HG03135 (cell line): ENCODE measurements at regions not wholly inside any gene's neighbourhood (a gene's known extent, or its start where the extent isn't known, plus 50 kb on each side); places are given as distances from the start of the nearest gene placed in this dataset.
A peak's percentile ranks its signal among the peaks of the same experiment; 100 is the strongest.
"Not testable (repeated sequence)": the region's sequence is repeated elsewhere in the genome, so short reads cannot be mapped to it uniquely, and the experiment has no call there.

Source experiments
- ATAC-seq: cut with Tn5 transposase; IDR thresholded peaks from one replicate; pipeline ENCODE4 v1.9.1; 2021; ENCODE audit warnings: mild to moderate bottlenecking, moderate library complexity; ENCODE audit not compliant: unreplicated experiment

DNA sequence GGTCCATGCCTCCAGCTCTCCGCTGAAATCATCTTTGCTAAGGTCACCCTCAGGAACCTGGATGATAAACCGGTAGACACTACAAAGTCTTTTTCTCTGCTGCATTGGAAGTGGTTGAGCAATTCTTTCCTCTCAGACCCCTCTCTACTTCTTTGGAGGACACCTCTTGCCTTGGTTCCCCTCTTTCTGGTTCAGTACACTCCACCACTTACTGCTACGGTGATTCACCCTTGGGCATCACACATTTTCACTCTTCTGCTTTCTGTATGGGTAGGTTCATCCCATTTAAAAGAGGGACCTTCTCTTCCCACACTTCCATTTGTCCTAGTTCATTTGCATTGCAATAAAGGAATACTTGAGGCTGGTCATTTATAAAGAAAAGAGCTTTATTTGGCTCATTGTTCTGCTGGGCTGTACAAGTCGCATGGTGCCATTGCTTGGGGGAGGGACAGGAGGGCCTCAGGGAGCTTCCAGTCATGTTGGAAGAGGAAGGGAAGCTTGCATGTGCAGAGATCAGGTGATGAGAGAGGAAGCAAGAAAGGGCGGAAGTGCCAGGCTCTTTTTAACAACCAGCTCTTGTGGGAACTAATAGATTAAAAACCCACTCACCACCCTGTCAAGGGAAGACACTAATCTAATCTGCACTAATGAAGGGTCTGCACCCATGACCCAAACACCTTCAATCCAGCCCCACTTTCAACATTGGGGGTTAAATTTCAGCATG lies 149.7 kb upstream of the TMEM170B start:
- no peak for ATAC-seq

DNA sequence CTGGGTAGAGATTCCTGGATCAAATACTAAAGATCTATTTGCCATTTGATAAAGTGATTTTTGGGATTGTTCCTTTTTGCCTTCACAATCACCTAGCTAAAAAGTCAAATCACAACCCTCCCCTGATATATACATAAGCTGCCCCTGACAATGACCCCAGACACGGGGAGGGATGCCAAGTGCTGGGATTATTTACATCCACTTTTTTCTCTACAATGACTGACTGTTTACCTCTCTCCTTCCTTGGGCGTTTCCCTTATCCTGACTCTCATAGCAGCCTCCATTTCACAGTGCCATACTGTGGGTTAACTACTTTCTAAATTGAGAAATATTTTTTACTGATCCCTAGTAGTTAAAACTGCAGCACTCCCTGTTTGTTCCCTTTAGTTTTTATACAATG lies 150.8 kb upstream of the TMEM170B start:
- ATAC-seq: no peak

DNA sequence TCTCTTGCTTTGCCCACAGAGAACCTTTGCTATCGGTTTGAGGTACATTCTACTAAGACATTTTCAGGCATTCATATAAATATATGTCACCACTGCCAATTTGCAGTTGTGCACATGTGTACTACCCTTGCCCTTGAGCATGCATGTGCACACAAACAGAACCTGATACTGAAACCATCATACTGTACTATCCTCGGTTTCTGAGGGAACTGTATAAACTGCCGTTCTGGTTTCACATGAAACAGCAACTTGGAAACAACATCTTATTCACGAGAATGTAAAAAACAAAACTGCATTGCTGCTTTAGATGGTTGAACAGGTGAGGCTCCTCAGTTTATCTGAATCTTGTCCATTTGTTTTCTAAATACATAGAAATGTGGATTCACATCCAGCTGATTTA lies 151.2 kb upstream of the TMEM170B start:
- ATAC-seq: peak; percentile 59

DNA sequence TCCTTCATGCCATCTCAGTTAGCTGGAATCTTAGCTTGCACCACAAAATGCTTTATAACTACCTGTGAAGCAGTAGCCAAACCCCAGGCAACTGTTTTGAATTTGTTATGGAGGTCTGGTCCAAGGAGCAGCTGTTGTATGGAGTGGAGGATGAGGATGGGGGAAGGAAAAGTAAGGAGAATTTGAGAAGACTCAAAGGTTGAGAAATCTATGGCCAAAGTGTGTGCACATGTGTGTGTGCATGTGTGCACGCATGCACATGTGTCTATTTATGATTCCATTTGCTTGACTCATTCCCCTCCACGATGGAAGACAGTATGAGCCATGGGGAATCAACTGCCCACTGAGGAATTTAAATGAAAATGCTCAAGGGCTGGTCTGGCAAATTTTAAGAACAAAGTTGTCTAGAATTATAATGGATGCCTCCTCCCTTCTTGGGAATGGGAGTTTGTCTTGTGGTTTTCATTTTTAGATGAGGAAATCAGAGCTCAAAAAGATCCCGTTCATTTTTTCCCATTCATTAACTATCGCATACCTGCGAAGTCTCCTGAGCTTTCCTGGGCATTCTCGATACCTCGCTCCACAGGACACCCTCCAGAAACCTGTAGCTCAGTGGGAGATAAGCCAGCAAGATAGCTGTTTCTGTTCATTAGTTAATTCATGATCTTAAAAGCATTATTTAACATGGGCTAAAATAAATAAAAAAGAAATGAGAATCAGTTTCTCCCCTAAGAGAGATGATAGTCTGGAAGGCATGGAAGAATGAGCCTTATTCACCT lies 152.3 kb upstream of the NEDD9 start:
- ATAC-seq: no peak

DNA sequence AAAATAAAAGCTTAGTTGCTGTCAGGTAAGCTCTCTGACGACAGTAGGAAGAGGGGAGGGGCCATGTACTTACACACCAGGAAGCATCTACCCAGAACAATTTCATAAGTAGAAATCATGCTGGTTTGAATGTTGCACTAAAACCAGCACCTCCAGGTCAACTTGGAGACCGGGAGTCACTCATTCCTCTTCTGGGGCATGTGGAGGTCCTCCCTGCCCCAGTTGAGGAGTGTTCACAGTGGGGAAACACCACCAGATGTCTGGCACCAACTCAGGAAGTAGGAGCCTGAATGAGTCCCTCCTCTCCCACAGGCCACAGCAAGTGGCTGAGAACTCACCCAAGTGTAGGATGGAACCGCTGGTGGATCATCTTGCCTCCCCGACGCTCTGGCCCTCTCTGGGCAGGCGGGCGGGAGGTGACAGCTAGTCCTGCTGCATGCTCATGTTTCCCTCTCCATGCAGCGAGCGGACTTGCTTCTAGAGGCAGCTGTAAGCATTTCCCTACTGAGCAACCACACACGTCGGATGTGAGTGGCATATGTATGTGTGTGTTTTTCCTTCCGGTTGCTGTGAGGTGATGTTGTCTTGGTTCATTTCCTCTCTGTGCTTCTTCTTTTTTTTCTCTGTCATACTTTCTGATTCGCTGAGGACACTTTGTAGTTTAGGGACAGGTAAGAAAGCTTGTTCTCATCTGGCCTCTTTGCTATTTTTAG lies 149.5 kb upstream of the NEDD9 start:
- ATAC-seq: peak; percentile 77

DNA sequence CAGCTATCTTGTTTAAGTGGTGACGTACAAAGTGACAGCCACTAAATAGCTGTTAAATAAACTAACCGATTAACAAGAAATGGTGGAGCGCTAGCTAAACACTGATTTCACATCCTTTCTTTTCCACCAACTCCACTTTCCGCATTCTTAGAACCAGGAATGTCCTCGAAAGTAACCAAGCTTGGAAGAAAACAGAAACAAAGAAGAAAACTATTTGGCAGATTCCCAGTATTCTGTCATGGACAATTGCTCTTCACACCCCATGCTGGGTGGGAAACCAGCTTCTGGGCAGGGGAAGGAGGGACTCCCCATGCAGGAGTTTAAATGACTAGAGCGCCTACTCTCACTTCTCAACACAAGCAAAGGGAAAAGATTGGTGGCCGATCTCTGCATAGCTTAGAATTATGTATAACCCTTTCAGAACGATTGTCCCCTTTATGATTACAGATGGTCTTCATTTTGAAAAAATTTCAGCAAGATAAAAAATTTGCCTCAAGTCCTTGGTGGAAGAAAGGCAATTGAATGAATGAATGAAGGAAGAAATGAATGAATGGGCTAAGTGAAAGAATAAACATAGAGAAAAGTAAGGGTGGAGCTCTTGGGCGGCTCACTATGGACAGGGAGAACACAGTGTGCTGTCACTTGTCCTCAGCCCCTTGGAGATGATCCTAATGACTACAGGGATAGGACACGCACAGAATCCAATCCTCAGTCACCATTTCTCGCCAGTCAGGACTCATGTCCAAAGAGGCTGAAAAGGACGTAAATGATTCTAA lies 148.7 kb upstream of the NEDD9 start:
- no peak for ATAC-seq

DNA sequence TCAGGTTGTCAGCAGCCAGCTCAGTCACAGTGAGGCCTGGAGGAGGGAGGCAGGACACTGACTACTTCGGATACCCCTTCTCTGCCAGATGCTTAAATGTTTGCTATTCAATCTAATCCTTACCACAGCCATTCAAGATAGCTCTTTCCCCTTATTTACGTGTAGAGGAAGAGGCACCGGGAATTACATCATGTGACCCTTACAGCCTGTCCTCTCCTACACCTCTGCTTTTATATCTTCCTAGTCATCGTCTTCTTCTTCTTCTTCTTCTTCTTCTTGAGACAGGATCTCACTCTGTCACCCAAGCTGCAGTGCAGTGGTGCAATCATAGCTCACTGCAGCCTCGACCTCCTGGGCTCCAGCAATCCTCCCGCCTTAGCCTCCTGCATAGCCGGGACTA lies 148.1 kb upstream of the NEDD9 start:
- no peak for ATAC-seq

DNA sequence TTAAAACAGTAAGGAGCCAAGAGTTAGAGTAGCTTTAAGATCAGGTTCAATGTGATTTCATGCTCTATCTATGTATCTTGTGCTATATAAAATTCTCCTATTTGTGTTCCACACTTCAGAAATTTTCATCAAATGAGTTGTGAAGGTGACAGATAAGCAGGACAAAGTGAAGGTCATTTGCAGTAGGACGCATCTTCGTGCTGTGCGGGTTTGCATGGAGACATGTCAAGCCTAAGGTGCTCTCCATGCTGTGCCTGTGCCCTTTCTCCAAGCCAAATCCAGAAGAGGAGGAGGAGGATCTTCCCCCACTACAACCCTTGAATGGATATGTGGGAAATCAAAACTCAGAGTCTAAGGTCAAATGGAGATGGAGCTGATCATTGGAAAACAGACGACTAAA lies 147.3 kb upstream of the NEDD9 start:
- ATAC-seq: no peak

DNA sequence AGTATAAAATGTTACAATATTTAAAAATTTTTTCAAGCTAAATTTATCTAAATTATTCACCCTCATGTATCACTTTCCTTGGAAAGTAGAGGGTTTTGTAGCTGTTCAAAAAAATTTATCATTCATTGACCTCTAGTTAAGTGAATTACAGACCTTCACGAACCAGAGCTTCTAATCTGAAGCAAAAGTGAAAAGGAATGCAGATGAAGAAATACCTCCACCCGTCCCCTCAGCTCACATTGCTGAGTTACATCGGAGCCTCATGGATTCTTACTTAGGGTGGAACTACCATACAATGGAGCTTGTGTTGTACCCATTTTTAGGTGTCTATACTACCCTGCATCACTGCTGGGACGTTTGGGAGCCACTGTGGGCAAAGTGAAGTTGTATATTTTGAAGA lies 146.2 kb upstream of the NEDD9 start:
- no peak for ATAC-seq

DNA sequence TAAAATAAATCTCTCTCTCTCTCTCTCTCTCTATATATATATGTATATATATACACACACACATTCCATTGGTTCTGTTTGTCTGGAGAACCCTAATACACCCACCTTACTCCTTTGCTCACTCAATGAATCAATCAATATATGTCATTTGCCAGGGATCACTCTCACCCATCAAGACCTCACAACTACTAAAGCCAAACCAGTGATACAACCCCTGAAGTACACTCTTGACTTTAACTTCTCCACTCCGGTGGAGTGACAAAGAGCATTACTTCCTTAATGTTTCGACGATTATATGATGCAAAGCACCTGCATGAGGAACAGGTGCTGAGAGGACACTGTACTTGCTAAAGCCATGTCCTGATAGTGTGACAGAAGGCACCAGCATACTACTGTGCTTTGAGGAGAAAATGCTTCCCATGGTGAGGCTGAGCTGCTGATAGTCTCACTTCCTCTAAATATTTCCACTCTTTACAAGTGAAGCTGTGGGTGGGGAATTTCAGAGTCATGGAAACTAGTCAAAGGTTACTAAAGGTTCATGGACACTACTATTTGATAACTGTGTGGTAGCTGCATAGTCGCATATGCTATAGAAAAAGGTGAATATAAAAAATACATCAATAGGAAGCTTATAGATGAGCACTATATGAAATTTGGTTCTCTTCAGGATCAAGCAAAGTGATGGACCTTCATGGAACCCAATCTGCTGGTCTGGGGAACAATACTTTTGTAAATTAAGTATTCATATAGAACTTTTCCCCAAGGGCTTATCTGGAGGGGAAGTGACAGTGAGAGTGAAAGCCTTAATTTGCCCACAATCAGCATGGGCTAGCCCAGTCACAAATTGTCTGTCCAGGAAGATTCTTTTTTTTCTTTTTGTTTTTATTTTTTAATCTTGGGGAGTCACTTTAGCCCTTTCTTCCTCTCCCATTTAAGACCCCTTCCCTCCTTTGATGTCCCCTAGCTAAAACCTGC lies 141.9 kb upstream of the NEDD9 start:
- ATAC-seq: peak; percentile 93

DNA sequence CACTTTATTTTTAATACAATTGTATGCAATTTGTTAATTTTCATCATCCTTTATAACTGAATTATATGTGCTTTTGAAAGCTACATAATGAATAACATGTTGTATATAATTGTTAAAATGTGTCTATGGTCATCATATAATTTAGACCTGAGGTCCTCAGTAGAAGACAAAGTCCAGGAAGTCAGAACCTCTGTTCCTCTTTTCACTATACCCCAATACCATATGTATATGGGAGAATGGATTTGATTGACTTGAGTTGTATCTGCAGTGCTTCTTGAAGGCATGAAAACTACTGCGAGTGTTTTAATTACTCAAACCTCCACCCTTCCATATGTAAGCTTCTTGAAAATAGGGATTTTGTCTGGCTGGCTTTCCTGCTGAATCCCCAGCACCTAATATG lies 140.7 kb upstream of the NEDD9 start:
- ATAC-seq: no peak

DNA sequence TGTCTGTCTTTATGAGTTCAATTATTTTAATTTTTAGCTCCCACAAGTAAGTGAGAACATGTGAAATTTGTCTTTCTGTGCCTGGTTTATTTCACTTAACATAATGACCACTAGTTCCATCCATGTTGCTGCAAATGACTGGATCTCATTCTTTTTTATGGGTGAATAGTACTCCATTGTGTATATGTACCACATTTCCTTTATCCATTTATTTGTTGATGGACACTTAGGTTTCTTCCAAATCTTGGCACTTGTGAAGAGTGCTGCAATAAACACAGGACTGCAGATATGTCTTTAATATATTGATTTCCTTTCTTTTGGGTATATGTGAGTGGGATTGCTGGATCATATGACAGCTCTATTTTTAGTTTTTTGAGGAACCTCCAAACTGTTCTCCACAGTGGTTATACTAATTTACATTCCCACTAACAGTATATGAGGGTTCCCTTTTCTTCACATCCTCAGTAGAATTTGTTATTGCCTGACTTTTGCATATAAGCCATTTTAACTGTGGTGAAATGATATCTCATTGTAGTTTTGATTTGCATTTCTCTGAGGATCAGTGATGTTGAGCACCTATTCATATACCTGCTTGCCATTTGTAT lies 139.8 kb upstream of the NEDD9 start:
- ATAC-seq: not testable (repeated sequence)

DNA sequence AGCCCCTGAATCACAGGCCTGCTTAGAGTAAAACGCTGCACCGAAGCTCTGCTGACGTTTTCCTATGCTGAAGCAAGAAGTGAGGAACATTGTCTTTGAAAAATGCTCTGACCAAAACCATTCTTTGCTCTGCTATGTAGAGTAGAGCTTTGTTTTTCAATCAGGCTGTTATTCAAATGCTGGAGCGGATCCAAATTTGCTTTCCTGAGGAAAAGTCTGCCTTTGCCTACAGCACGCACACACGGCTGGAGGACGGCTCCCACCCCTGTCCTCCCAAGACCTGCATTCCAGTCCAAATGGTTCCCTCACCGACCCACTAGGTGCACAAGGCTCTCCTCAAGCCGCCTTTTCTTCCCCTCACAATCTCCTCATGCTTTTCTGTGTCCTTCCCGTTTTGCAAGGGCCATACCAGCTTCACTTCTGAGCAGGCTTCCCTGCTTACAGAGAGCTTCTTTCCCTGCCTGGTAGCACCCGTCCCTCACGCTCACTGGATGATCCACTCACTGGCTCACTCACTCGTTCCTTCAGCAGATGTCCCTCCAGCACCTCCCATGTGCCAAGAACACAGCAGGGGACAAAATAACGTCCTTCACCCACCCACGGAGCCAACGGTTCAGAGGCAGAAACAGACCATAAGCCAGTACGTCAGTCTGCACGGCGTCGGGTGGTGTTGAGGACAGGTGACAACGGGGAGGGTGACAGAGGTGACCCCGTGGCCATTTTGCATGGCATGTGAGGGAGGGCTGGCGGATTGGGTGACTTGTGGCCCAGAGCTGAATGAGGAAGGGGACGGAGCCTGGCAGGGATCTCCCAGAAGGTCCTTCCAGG lies 137.9 kb upstream of the NEDD9 start:
- no peak for ATAC-seq

DNA sequence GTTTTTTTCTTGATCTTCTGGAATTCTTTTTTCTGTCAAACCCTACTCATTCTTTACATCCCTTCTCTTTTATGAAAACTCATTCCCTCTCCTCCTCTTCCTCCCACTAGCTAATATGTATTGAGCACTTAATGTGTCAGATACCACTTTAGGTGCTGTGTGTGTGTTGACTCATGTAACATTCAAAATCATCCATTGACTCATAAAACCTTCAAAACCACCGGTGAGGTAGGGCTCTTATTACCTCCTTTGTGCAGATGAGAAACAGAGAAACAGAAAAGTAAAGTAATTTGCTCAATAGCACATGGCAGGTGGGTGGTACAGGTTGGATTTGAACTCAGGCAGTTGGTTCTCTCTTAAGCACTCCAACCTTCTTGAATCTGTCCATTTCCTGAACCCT lies 136.3 kb upstream of the NEDD9 start:
- ATAC-seq: no peak

DNA sequence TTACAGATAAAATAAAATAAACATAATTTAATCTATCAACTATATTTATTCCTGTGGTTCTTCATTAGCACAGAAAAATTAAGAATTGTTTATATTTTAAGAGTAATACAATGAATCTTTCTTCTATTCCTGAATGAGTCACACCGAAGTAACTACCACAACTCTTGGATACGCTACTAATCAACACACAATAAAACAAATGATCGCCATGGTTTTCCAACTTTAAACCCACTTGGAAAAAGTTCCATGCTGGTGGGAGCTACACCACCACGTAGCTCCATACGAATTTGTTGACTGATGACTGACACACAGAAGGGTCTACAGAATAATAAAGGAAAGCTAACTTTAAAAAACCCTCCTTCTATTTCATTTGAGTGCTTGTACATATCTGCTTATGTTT lies 135.8 kb upstream of the NEDD9 start:
- ATAC-seq: no peak

DNA sequence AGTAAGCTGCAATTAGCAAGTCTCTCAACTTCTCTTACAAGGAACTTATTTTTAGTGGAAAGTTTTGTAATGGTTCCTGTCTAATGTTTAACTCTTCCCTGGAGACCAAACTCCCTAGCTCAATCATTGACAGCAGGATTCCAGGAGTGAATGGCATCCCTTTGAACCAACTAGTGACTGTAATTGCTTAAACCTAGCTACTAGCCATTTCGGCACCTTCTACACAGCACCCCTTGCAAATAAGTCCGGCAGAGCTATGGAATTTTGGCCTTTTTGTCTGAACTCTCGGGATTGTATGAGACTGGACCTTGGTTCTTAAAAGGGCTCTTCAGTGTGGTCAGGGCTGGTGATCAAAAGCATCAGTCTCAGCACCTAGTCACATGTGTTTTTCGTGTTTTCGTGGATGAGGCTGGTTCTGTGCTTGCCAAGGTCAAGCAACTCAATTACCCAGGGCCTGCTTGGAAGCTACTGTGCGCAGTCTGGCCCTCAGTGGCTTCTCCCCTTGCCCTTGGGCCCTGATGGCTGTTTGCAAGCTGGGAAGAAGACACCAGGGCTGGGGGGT lies 135.3 kb upstream of the NEDD9 start:
- ATAC-seq: no peak

DNA sequence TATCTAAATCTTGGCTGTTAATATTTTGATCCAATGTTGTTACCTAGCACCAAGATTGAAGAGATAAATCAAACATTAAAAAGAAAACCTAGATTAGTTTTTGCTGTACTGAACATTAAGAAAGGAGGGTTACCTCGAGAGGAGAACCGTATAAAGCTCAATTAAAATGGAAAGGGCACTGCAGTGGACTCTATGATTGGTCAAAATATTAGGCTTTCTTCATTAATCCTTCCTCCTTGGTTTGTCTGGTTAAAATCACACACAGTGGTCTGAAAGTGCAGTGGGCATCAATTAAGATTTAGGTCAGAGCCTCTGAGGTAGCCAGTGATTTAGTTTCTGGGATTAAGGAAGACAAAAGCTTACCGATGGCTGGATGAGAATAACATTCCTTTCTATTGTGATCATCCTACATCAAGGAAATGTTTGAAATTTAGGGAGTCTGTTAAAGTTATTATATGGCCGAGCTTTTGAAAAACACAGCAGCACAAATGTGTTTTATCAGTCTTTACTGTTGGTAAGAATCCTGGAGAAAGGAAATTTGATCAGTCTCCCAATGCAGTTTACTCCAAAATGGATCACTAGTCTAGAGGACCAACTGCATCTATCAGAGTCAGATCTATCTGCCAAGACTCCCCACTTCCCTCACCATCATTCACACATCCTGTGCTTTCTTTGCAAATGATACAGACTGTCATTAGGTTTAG lies 134.6 kb upstream of the NEDD9 start:
- peak; percentile 4 for ATAC-seq
